Hepatocyte (in vitro differentiated cells): ENCODE measurements at regions not wholly inside any gene's neighbourhood (a gene's known extent, or its start where the extent isn't known, plus 50 kb on each side); places are given as distances from the start of the nearest gene placed in this dataset.

Source experiments
- EZH2phosphoT487 ChIP-seq: fragments of 200-600 bp; sonication (generic); IDR thresholded peaks from one replicate; pipeline ENCODE4 v1.6.1; 2018; ENCODE audit warnings: antibody characterized with exemption, mild to moderate bottlenecking, low read depth, moderate library complexity; ENCODE audit not compliant: unreplicated experiment, severe bottlenecking
- TF ChIP-seq, protein P1 (sequence below): fragments of 200-600 bp; sonication (generic); IDR thresholded peaks from 2 replicates; pipeline ENCODE4 v1.5.1; 2016; ENCODE audit warnings: antibody characterized with exemption, mild to moderate bottlenecking; ENCODE audit not compliant: poor library complexity

DNA sequence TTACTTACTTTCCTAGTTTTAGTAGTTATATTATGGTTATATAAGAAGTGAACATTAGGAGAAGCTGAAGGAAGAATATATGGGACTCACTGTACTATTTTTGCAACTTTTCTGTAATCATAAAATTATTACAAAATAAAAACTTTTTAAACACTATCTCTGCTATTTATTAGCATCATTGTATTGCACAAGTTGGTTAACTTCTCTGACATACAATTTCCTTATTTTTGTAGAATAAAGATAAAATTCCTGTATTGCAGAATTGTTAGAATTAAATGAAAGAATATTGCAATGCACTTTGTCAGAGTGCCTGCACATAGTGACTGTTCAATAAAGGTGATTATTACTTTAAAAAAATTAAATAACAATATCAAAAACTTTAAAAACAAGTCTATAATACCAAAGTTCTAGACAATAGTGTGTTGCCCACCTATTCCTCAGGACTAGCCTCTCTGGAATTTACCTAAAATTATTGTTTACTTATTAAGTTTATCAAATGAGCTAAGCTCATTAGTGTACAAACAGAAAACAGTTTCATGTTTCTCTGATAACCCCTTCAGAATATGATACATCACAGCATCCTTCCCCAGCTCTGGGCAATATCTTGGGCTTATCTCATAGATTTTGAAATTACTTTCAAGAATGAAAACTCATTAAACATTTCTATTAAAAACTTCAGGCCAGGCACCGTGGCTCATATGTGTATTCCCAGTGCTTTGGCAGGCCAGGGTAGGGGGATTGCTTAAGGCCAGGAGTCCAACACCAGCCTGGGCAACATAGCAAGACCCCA lies 77.4 kb upstream of the TMPO start:
- TF ChIP-seq, protein P1, sequence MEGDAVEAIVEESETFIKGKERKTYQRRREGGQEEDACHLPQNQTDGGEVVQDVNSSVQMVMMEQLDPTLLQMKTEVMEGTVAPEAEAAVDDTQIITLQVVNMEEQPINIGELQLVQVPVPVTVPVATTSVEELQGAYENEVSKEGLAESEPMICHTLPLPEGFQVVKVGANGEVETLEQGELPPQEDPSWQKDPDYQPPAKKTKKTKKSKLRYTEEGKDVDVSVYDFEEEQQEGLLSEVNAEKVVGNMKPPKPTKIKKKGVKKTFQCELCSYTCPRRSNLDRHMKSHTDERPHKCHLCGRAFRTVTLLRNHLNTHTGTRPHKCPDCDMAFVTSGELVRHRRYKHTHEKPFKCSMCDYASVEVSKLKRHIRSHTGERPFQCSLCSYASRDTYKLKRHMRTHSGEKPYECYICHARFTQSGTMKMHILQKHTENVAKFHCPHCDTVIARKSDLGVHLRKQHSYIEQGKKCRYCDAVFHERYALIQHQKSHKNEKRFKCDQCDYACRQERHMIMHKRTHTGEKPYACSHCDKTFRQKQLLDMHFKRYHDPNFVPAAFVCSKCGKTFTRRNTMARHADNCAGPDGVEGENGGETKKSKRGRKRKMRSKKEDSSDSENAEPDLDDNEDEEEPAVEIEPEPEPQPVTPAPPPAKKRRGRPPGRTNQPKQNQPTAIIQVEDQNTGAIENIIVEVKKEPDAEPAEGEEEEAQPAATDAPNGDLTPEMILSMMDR: no peak
- TF ChIP-seq EZH2phosphoT487: no peak
